Gastroesophageal sphincter (tissue), 3 donors: ENCODE measurements at regions not wholly inside any gene's neighbourhood (a gene's known extent, or its start where the extent isn't known, plus 50 kb on each side); places are given as distances from the start of the nearest gene placed in this dataset.

ENCODE experiments used
- EP300 ChIP-seq: sonication (generic); formaldehyde crosslinking; IDR thresholded peaks from one replicate; pipeline ENCODE4 v1.6.1; 2017; ENCODE audit warnings: antibody characterized with exemption, mild to moderate bottlenecking
- POLR2A ChIP-seq, 2 donors: fragments of 450-650 bp; IDR thresholded peaks; one replicate each; pipeline ENCODE4 v1.6.1; 2017; ENCODE audit warnings: antibody characterized with exemption in 2 of 2, mild to moderate bottlenecking in 2 of 2, moderate library complexity in 1 of 2
- POLR2AphosphoS5 ChIP-seq: sonication (generic); formaldehyde crosslinking; IDR thresholded peaks from one replicate; pipeline ENCODE4 v1.6.1; 2017; ENCODE audit warnings: antibody characterized with exemption
- TF ChIP-seq, protein P1 (sequence below), 4 experiments: fragments of 200-600 bp in 2 of 4; fragments of 450-650 bp in 2 of 4; sonication (generic) in 1 of 4; IDR thresholded peaks; one replicate each; pipeline ENCODE4 v1.5.1; 2017 to 2019; ENCODE audit warnings: antibody characterized with exemption in 4 of 4, mild to moderate bottlenecking in 2 of 4, moderate library complexity in 2 of 4

DNA sequence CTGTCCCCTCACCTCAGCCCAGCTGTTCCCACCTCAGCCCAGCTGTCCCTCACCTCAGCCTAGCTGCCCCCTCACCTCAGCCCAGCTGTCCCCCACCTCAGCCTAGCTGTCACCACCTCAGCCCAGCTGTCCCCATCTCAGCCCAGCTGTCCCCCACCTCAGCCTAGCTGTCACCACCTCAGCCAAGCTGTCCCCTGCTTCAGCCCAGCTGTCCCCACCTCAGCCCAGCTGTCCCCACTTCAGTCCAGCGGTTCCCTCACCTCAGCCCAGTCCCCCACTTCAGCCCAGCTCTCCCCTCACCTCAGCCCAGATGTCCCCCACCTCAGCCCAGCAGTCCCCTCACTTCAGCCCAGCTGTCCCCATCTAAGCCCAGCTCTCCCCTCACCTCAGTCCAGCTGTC lies 88.4 kb upstream of the CSF3R start:
- TF ChIP-seq POLR2A (IDR thresholded peaks at IDR 0.05) (no peak), EP300 (no peak), POLR2AphosphoS5 (no peak)
- TF ChIP-seq, protein P1, sequence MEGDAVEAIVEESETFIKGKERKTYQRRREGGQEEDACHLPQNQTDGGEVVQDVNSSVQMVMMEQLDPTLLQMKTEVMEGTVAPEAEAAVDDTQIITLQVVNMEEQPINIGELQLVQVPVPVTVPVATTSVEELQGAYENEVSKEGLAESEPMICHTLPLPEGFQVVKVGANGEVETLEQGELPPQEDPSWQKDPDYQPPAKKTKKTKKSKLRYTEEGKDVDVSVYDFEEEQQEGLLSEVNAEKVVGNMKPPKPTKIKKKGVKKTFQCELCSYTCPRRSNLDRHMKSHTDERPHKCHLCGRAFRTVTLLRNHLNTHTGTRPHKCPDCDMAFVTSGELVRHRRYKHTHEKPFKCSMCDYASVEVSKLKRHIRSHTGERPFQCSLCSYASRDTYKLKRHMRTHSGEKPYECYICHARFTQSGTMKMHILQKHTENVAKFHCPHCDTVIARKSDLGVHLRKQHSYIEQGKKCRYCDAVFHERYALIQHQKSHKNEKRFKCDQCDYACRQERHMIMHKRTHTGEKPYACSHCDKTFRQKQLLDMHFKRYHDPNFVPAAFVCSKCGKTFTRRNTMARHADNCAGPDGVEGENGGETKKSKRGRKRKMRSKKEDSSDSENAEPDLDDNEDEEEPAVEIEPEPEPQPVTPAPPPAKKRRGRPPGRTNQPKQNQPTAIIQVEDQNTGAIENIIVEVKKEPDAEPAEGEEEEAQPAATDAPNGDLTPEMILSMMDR (IDR thresholded peaks at IDR 0.05), result no peak
